PC-9 (cell line): ENCODE measurements at regions not wholly inside any gene's neighbourhood (a gene's known extent, or its start where the extent isn't known, plus 50 kb on each side); places are given as distances from the start of the nearest gene placed in this dataset.

Experiments used
- CTCF ChIP-seq: fragments of 200-600 bp; sonication (generic); conservative IDR thresholded peaks from 2 replicates; pipeline ENCODE4 v1.6.1; 2017; ENCODE audit warnings: mixed run types, antibody characterized with exemption, mild to moderate bottlenecking, moderate library complexity
- EZH2 ChIP-seq: fragments of 200-600 bp; sonication (generic); IDR thresholded peaks from 2 replicates; pipeline ENCODE4 v1.8.0; 2017; ENCODE audit warnings: antibody characterized with exemption, low read depth

- TF ChIP-seq CTCF = no peak
- TF ChIP-seq EZH2 = no peak
Observed at GRCh38 chr2:14745288-14746076, 113.0 kb downstream of the LRATD1 start.
